Caco-2 (cell line): ENCODE measurements at regions not wholly inside any gene's neighbourhood (a gene's known extent, or its start where the extent isn't known, plus 50 kb on each side); places are given as distances from the start of the nearest gene placed in this dataset.

Experiments
- BruUV-seq: library from RNA; stranded (reverse); fragments of 400-500 nt; replicated peaks from 2 replicates; lab custom pipeline; 2021; lab: Mats Ljungman, UMichigan
- CTCF ChIA-PET: fragments of 300-600 bp; sonication (Branson Sonifier 250); formaldehyde crosslinking; loops from one replicate; lab custom pipeline; 2022; ENCODE audit warnings: antibody characterized with exemption; lab: Charles Lee
- POLR2A ChIA-PET: fragments of 300-600 bp; sonication (Branson Sonifier 250); formaldehyde crosslinking; loops from one replicate; lab custom pipeline; 2022; ENCODE audit warnings: antibody characterized with exemption; lab: Charles Lee
- DNase-seq, 2 experiments: peaks; one replicate each; pipeline versions ENCODE4 v3.0.0 to v3.0.0-alpha.2; 2020 to 2022
- H3K27me3 ChIP-seq: replicated peaks from 2 replicates; pipeline ENCODE4 v1.6.0; 2011; ENCODE audit warnings: low read length; ENCODE audit not compliant: control insufficient read depth, insufficient read depth
- H3K36me3 ChIP-seq: 2 replicates; pipeline ENCODE4 v1.5.1; 2011; ENCODE audit warnings: low read length; ENCODE audit not compliant: control insufficient read depth, insufficient read depth
- H3K4me1 ChIP-seq: fragments of 250-450 bp; sonication (Bioruptor Pico); 2 replicates; pipeline ENCODE4 v1.5.1; 2020; ENCODE audit warnings: mild to moderate bottlenecking
- H3K4me3 ChIP-seq: 2 replicates; pipeline ENCODE4 v1.5.1; 2011; ENCODE audit warnings: low read depth, mild to moderate bottlenecking, control low read depth, low read length
- H3K9me3 ChIP-seq: fragments of 250-450 bp; sonication (Bioruptor Pico); 2 replicates; pipeline ENCODE4 v1.5.1; 2020; ENCODE audit warnings: mild to moderate bottlenecking, moderate library complexity
- H3K27ac Mint-ChIP-seq: one replicate; pipeline ENCODE4 v1.8.0; 2022; ENCODE audit warnings: mixed read lengths; ENCODE audit not compliant: unreplicated experiment
- H3K27me3 Mint-ChIP-seq: one replicate; pipeline ENCODE4 v1.8.0; 2022; ENCODE audit warnings: mixed read lengths; ENCODE audit not compliant: insufficient read depth, unreplicated experiment
- H3K36me3 Mint-ChIP-seq: one replicate; pipeline ENCODE4 v1.8.0; 2022; ENCODE audit warnings: mild to moderate bottlenecking, mixed read lengths; ENCODE audit not compliant: insufficient read depth, unreplicated experiment
- H3K4me1 Mint-ChIP-seq: one replicate; pipeline ENCODE4 v1.8.0; 2022; ENCODE audit warnings: low read depth, mixed read lengths; ENCODE audit not compliant: unreplicated experiment
- H3K4me3 Mint-ChIP-seq: one replicate; pipeline ENCODE4 v1.8.0; 2022; ENCODE audit warnings: mild to moderate bottlenecking, moderate library complexity, mixed read lengths; ENCODE audit not compliant: unreplicated experiment
- H3K9me3 Mint-ChIP-seq: one replicate; pipeline ENCODE4 v1.8.0; 2022; ENCODE audit warnings: mixed read lengths; ENCODE audit not compliant: unreplicated experiment
- CTCF ChIP-seq, 2 experiments: fragments of 200-600 bp in 1 of 2; IDR thresholded peaks; 1 replicate in 1 of 2; 2 replicates in 1 of 2; pipeline versions ENCODE4 v1.5.1 to v1.8.0; 2011 to 2022; ENCODE audit warnings: antibody characterized with exemption in 1 of 2, control low read depth in 1 of 2, inconsistent platforms in 1 of 2, low read depth in 1 of 2, low read length in 1 of 2, mild to moderate bottlenecking in 1 of 2, moderate library complexity in 1 of 2; ENCODE audit not compliant: insufficient read depth in 1 of 2, severe bottlenecking in 1 of 2, unreplicated experiment in 1 of 2
- intact Hi-C: fragments of 100-400 bp; cut with micrococcal nuclease; formaldehyde crosslinking; loops from one replicate; pipeline ENCODE4 v1.10.0; 2022; ENCODE audit not compliant: unreplicated experiment

- intact Hi-C loops = loop anchor here (2.0 kb wide), 1 partner anchor 60 kb away; no protein-coding TSS in a partner anchor
- Histone ChIP-seq H3K9me3 (no peaks in the 10 kb centered on the region), H3K4me3 (no peak overlapping the region), H3K4me1 (peaks cover 22% of the 10 kb centered on the region), H3K36me3 (no peaks in the 10 kb centered on the region), H3K27me3 (no peaks in the 10 kb centered on the region)
- Mint-ChIP-seq H3K9me3 (peaks cover 12% of the 10 kb centered on the region), H3K4me3 (peak overlapping the region; percentile 25), H3K36me3 (no peaks in the 10 kb centered on the region), H3K4me1 (peaks cover 25% of the 10 kb centered on the region), H3K27ac (peak overlapping the region; percentile 24), H3K27me3 (no peaks in the 10 kb centered on the region)
- ChIA-PET POLR2A (no interaction called here), CTCF (no interaction called here)
- DNase-seq = no peak
- no TSS peak for BruUV-seq
- TF ChIP-seq CTCF (IDR thresholded peaks at IDR 0.05; ENCODE audit: insufficient read depth in 1 of 2, low read depth in 1 of 2, low read length in 1 of 2, severe bottlenecking in 1 of 2, unreplicated experiment in 1 of 2) = no peak
Observed at GRCh38 chrX:42696536-42697124, 81.3 kb downstream of the PPP1R2C start.

- TF ChIP-seq CTCF (IDR thresholded peaks at IDR 0.05; ENCODE audit: insufficient read depth in 1 of 2, low read depth in 1 of 2, low read length in 1 of 2, severe bottlenecking in 1 of 2, unreplicated experiment in 1 of 2) = no peak
- POLR2A ChIA-PET = no interaction called here
- DNase-seq = no peak
Observed at GRCh38 chrX:42695800-42696358, 82.1 kb downstream of the PPP1R2C start.

GRCh38 chrX:42694260-42694815 lies 83.6 kb downstream of the PPP1R2C start:
- Mint-ChIP-seq H3K9me3 (peaks cover 8% of the 10 kb centered on the region), H3K27me3 (no peaks in the 10 kb centered on the region), H3K27ac (no peak overlapping the region), H3K4me3 (no peak overlapping the region), H3K4me1 (peaks cover 22% of the 10 kb centered on the region), H3K36me3 (no peaks in the 10 kb centered on the region)
- H3K9me3 ChIP-seq = no peaks in the 10 kb centered on the region
- no peak for DNase-seq
- POLR2A ChIA-PET = no interaction called here
- TF ChIP-seq CTCF (IDR thresholded peaks at IDR 0.05; ENCODE audit: insufficient read depth in 1 of 2, low read depth in 1 of 2, low read length in 1 of 2, severe bottlenecking in 1 of 2, unreplicated experiment in 1 of 2) = no peak
- no peak overlapping the region for H3K4me3 ChIP-seq
- intact Hi-C loops = no loop called here
- CTCF ChIA-PET = no interaction called here
- no peaks in the 10 kb centered on the region for H3K36me3 ChIP-seq
- H3K4me1 ChIP-seq = peaks cover 22% of the 10 kb centered on the region
- no TSS peak for BruUV-seq
- H3K27me3 ChIP-seq = no peaks in the 10 kb centered on the region

More at GRCh38 chrX:42695800-42696358, 82.1 kb downstream of the PPP1R2C start:
- intact Hi-C loops = loop anchor here (2.0 kb wide), 1 partner anchor 61 kb away; no protein-coding TSS in a partner anchor
- no TSS peak for BruUV-seq
- Histone ChIP-seq H3K27me3 (no peaks in the 10 kb centered on the region), H3K36me3 (no peaks in the 10 kb centered on the region), H3K4me1 (peaks cover 22% of the 10 kb centered on the region), H3K9me3 (no peaks in the 10 kb centered on the region), H3K4me3 (no peak overlapping the region)
- Mint-ChIP-seq H3K4me3 (no peak overlapping the region), H3K27ac (peak overlapping the region; percentile 24), H3K4me1 (peaks cover 22% of the 10 kb centered on the region), H3K27me3 (no peaks in the 10 kb centered on the region), H3K36me3 (no peaks in the 10 kb centered on the region), H3K9me3 (peaks cover 10% of the 10 kb centered on the region)
- CTCF ChIA-PET = no interaction called here
